ENCODE measurements at regions not wholly inside any gene's neighbourhood (a gene's known extent, or its start where the extent isn't known, plus 50 kb on each side); places are given as distances from the start of the nearest gene placed in this dataset.
A peak's percentile ranks its signal among the peaks of the same experiment; 100 is the strongest.

DNA sequence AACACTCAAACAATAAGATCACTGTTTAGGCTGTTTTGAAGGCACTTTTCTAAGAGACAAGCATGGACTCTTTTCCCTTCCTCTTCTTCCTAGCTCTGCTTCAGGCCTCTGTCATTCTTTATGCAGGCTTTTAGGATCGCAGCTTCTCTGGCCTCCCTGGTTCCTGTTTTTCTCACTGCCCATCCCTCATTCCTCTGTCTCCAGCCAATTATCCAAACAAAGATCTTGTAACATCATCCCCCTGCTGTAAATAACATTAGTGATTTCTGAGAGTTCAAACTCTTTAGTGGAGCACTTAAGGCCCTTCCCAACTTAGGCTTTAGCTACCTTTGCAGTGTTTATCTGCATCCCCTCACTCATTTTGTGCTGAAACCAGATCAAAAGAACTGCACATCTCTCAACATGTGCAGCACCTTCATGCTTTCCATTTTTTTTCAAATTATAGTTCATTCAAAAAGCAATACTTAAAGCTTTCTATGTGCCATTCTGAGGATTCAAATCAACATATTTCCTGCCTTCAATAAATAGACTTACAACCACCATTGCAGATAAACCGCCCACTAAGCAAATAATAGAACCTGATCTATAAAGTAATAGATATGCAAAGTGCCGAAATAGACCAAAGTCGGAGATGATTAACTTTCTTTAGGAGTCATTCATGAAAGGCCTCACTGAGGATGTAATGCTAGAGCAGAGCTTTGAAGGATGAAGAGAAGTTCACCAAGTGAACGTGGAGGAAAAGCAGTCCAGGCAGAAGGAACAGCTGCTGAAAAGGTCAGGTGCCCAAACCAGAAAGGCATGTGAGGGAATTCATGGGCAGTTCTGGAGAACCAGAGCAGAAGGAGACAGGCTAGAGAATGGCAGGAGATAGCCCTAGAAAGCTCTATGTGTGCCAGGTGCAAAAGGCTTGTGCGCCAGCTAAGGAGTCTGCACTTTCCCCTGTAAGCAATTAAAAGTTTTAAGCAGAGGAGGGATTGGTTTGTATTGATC, 95.8 kb upstream of the ZNF366 start:
- intact Hi-C loops (cut with DNase I, micrococcal nuclease), result no loop called here
- TF ChIP-seq, protein P1, sequence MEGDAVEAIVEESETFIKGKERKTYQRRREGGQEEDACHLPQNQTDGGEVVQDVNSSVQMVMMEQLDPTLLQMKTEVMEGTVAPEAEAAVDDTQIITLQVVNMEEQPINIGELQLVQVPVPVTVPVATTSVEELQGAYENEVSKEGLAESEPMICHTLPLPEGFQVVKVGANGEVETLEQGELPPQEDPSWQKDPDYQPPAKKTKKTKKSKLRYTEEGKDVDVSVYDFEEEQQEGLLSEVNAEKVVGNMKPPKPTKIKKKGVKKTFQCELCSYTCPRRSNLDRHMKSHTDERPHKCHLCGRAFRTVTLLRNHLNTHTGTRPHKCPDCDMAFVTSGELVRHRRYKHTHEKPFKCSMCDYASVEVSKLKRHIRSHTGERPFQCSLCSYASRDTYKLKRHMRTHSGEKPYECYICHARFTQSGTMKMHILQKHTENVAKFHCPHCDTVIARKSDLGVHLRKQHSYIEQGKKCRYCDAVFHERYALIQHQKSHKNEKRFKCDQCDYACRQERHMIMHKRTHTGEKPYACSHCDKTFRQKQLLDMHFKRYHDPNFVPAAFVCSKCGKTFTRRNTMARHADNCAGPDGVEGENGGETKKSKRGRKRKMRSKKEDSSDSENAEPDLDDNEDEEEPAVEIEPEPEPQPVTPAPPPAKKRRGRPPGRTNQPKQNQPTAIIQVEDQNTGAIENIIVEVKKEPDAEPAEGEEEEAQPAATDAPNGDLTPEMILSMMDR (IDR thresholded peaks at IDR 0.05), result no peak
- no peak for DNase-seq
- Histone ChIP-seq H3K9me3 (no peaks in the 10 kb centered on the region), H3K4me3 (no peak overlapping the region), H3K4me1 (ENCODE audit: low read depth) (peaks cover 37% of the 10 kb centered on the region), H3K36me3 (ENCODE audit: low read depth) (no peaks in the 10 kb centered on the region)
- ATAC-seq, result peak; percentile 38

DNA sequence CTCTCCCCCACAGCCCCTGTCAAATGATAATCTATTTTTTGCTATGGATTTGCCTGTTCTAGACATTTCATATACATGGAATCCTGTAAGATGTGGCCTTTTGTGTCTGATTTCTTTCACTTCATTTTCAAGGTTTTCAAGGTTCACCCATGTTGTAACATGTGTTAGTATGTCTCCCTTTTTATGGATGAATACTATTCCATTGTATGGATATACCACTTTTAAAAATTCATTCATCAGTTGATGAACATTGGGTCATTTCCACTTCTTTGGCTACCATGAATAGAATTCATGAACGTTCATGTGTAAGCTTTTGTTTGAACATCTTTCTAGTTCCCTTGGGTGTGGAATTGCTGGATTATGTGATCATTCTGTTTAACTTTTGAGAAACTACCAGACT, 94.7 kb upstream of the ZNF366 start:
- Histone ChIP-seq H3K36me3 (ENCODE audit: low read depth) (no peaks in the 10 kb centered on the region), H3K4me3 (no peak overlapping the region), H3K9me3 (no peaks in the 10 kb centered on the region), H3K4me1 (ENCODE audit: low read depth) (peaks cover 37% of the 10 kb centered on the region)
- ATAC-seq (no peak), DNase-seq (no peak)
- TF ChIP-seq, protein P1 (IDR thresholded peaks at IDR 0.05), result no peak
- intact Hi-C loops (cut with DNase I, micrococcal nuclease), result no loop called here

DNA sequence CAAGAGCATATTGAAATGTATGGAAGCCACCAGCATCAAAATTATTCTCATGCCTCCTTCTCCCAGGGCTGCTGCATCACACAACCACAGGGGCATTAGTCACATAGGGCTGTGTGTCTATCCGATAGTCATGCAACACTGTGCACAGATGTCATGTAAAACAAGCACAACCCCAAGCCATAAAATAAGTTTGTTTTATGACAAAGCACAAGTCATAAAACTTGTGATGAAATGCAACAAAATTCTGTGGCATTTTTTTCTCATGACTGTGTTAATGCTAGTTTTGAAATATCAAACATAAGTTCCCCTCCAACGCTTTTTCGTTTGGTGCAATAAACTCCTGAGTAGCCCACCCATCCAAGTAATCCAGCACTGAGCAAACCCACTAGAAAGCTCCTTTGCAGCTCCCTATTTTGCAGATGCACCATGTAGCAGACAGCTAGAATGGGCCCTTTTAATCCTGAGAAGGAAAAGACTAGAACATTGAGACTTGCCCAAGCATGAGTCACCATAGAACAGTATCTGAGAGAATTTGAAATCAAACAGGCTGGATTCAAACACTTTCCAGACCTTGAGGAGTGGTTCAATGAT, 93.3 kb upstream of the ZNF366 start:
- TF ChIP-seq, protein P1 (IDR thresholded peaks at IDR 0.05), result no peak
- no peaks in the 10 kb centered on the region for H3K36me3 ChIP-seq (ENCODE audit: low read depth)
- H3K4me1 ChIP-seq (ENCODE audit: low read depth), result peaks cover 37% of the 10 kb centered on the region
- intact Hi-C loops (cut with DNase I, micrococcal nuclease), result no loop called here
- no peaks in the 10 kb centered on the region for H3K9me3 ChIP-seq
- H3K4me3 ChIP-seq, result no peak overlapping the region
- DNase-seq, result no peak
- ATAC-seq, result peak; percentile 91

DNA sequence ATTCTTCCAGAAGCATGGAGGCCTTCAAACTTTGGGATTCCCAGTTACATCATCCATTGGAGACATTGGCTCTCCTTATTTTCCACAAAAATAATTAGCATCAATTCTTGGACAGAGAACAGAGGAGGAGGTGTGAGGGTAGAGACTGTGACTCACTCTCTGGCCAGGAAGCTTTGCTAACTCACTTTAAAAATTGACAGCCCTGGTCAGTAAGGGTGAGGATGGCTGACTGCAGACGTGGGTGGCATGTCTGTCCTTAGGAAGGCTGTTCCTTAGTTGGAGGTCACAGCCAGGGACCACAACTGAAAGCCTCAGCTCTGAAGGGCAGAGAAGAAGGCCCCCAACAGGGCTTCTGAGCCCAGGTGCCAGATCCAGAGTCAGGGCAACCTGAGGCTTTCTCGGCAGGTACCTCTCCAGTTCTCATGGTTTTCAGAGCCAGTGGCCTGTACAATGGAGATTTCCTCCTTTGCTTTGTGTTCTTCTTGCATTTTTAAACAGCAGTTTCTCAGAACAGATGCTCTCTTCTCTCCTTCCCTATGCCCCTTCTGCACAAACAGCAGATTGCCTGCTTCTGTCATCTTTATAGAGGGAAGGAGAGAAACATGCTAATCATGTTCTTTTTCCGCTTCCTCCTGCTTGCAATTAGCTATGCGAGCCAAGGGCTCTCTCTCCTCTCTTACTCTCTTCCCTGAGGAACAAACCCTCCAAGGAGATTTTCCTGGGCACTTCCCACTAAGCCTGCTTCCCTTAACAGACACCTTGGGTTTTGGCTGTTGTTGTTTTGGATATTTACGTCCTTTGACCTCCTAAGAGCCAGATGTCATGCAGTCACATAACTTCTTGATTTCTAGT, 92.5 kb upstream of the ZNF366 start:
- Histone ChIP-seq H3K4me1 (ENCODE audit: low read depth) (peaks cover 37% of the 10 kb centered on the region), H3K4me3 (no peak overlapping the region), H3K36me3 (ENCODE audit: low read depth) (no peaks in the 10 kb centered on the region), H3K9me3 (no peaks in the 10 kb centered on the region)
- intact Hi-C loops (cut with DNase I, micrococcal nuclease), result no loop called here
- TF ChIP-seq, protein P1 (IDR thresholded peaks at IDR 0.05), result no peak
- DNase-seq (no peak), ATAC-seq (peak; percentile 32)

DNA sequence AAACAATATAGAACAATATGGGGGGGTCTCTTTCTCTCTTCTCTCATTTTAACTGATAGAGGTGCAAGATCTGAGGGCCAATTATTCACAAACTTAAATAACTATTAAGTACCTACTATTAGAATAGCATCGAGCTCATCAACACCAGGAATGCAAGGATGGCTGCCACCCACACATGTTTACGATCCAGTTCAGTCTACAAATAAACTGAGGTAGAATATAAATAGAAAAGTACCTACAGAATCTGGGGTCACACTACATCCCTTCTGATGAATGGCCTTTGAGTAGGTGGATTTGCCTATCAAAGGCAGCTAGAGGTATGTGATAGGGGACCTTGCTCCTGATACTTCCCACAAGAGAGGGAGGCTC, 91.8 kb upstream of the ZNF366 start:
- no peaks in the 10 kb centered on the region for H3K36me3 ChIP-seq (ENCODE audit: low read depth)
- TF ChIP-seq, protein P1 (IDR thresholded peaks at IDR 0.05), result no peak
- no peak for ATAC-seq
- peaks cover 30% of the 10 kb centered on the region for H3K4me1 ChIP-seq (ENCODE audit: low read depth)
- no peak for DNase-seq
- H3K9me3 ChIP-seq, result no peaks in the 10 kb centered on the region
- no peak overlapping the region for H3K4me3 ChIP-seq
- intact Hi-C loops (cut with DNase I, micrococcal nuclease), result no loop called here
